ENCODE measurements at regions not wholly inside any gene's neighbourhood (a gene's known extent, or its start where the extent isn't known, plus 50 kb on each side); places are given as distances from the start of the nearest gene placed in this dataset.

DNA sequence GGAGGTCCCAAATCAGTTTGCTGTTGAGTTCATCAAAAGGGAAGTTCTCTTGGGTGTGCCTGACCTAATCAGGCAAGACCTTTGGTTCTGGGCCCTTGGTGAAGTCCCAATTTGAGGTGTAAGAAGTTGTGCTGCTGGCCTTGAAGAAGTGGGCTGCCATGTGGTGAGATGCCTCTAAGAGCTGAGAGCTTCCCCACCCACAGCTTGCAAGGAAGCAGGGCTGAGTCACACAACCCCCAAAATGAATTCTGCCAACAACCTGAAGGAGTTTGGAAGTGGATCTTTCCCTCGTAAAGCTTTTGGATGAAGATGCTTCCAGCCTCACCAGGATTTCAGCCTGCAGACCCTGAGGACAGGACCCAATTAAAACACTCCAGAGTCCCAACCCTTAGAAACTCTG lies 129.3 kb upstream of the NSMCE3 start:
- Histone ChIP-seq H3K79me2 (ENCODE audit: control insufficient read depth, insufficient read depth, low read length, poor library complexity) (no peaks in the 10 kb centered on the region), H2AFZ (ENCODE audit: insufficient read depth, low read length, poor library complexity) (no peak overlapping the region), H3K9me3 (ENCODE audit: insufficient read depth, low read depth, low read length) (no peaks in the 10 kb centered on the region), H2BK5ac (ENCODE audit: low read depth, low read length, poor library complexity) (no peak overlapping the region), H3K27me3 (ENCODE audit: insufficient read depth, low read length) (no peaks in the 10 kb centered on the region), H3K36me3 (ENCODE audit: control insufficient read depth in 1 of 2, insufficient read depth in 2 of 2, low read length in 2 of 2) (no peaks in the 10 kb centered on the region), H3K4me3 (ENCODE audit: low read depth, low read length) (no peak overlapping the region), H4K12ac (ENCODE audit: low read depth, low read length) (no peak overlapping the region), H3K9ac (ENCODE audit: low read length) (no peak overlapping the region), H4K8ac (ENCODE audit: low read depth, low read length) (no peak overlapping the region), H3K4me1 (ENCODE audit: control insufficient read depth in 1 of 2, insufficient read depth in 2 of 2, low read length in 2 of 2) (no peaks in the 10 kb centered on the region), H4K91ac (ENCODE audit: low read depth, low read length) (no peak overlapping the region), H3K23ac (ENCODE audit: low read length) (no peak overlapping the region), H3K27ac (ENCODE audit: low read depth, low read length) (no peak overlapping the region), H3K14ac (ENCODE audit: low read length) (no peak overlapping the region), H2BK12ac (ENCODE audit: low read length) (no peak overlapping the region), H2AK5ac (ENCODE audit: low read length) (no peak overlapping the region), H2BK120ac (ENCODE audit: insufficient read depth, low read length, poor library complexity) (no peak overlapping the region), H3K18ac (ENCODE audit: low read length) (no peak overlapping the region), H3K4ac (ENCODE audit: low read depth, low read length) (no peak overlapping the region), H3K79me1 (ENCODE audit: low read length) (no peaks in the 10 kb centered on the region), H3K4me2 (ENCODE audit: low read length) (no peak overlapping the region)
- WGBS (ENCODE audit: extremely low coverage, insufficient coverage, insufficient read length) = no CpG with 5 or more reads among the region's 1 CpG
- no peak for DNase-seq

DNA sequence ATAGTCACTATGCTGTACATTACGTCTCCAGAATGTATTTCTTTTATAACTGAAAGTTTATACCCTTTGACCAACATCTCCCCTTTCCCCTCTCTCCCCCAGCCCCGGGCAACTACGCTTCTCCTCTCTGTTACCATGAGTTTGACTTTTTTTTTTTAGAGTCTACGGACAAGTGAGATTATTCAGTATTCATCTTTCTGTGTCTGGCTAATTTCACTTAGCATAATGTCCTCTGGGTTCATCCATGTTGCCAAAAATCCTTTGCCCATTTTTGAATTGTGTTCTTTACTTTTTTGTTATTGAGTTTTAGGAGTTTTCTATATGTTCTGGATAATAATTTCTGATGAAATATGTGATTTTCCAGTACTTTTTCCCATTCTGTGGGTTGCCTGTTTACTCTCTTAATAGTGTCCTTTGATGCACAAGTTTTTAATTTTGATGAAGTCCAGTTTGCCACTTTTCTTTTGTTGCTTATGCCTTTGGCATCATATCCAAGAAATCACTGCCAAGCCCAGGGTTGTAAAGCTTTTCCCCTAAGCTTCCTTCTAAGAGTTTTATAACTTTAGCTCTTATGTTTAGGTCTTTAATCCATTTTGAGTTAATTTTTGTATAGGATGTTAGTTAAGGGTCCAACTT lies 126.7 kb upstream of the NSMCE3 start:
- no peak overlapping the region for H3K4ac ChIP-seq (ENCODE audit: low read depth, low read length)
- WGBS (ENCODE audit: extremely low coverage, insufficient coverage, insufficient read length) = no CpG with 5 or more reads among the region's 4 CpGs
- no peak overlapping the region for H3K23ac ChIP-seq (ENCODE audit: low read length)
- H2BK120ac ChIP-seq (ENCODE audit: insufficient read depth, low read length, poor library complexity) = no peak overlapping the region
- no peak overlapping the region for H4K91ac ChIP-seq (ENCODE audit: low read depth, low read length)
- no peaks in the 10 kb centered on the region for H3K4me1 ChIP-seq (ENCODE audit: control insufficient read depth in 1 of 2, insufficient read depth in 2 of 2, low read length in 2 of 2)
- H3K4me2 ChIP-seq (ENCODE audit: low read length) = no peak overlapping the region
- no peaks in the 10 kb centered on the region for H3K36me3 ChIP-seq (ENCODE audit: control insufficient read depth in 1 of 2, insufficient read depth in 2 of 2, low read length in 2 of 2)
- H3K27me3 ChIP-seq (ENCODE audit: insufficient read depth, low read length) = no peaks in the 10 kb centered on the region
- no peak overlapping the region for H3K18ac ChIP-seq (ENCODE audit: low read length)
- H2AK5ac ChIP-seq (ENCODE audit: low read length) = no peak overlapping the region
- H3K4me3 ChIP-seq (ENCODE audit: low read depth, low read length) = no peak overlapping the region
- H3K9ac ChIP-seq (ENCODE audit: low read length) = no peak overlapping the region
- H4K8ac ChIP-seq (ENCODE audit: low read depth, low read length) = no peak overlapping the region
- H2BK12ac ChIP-seq (ENCODE audit: low read length) = no peak overlapping the region
- H2BK5ac ChIP-seq (ENCODE audit: low read depth, low read length, poor library complexity) = no peak overlapping the region
- no peak overlapping the region for H4K12ac ChIP-seq (ENCODE audit: low read depth, low read length)
- DNase-seq = no peak
- H3K27ac ChIP-seq (ENCODE audit: low read depth, low read length) = no peak overlapping the region
- H3K9me3 ChIP-seq (ENCODE audit: insufficient read depth, low read depth, low read length) = peaks cover 2% of the 10 kb centered on the region
- no peaks in the 10 kb centered on the region for H3K79me2 ChIP-seq (ENCODE audit: control insufficient read depth, insufficient read depth, low read length, poor library complexity)
- no peaks in the 10 kb centered on the region for H3K79me1 ChIP-seq (ENCODE audit: low read length)
- no peak overlapping the region for H3K14ac ChIP-seq (ENCODE audit: low read length)
- H2AFZ ChIP-seq (ENCODE audit: insufficient read depth, low read length, poor library complexity) = no peak overlapping the region

GRCh38 chr15:29393443-29393842 lies 123.8 kb upstream of the NSMCE3 start:
- Histone ChIP-seq H3K4me3 (ENCODE audit: low read depth, low read length) (no peak overlapping the region), H3K4me1 (ENCODE audit: control insufficient read depth in 1 of 2, insufficient read depth in 2 of 2, low read length in 2 of 2) (no peaks in the 10 kb centered on the region), H3K9ac (ENCODE audit: low read length) (no peak overlapping the region), H4K8ac (ENCODE audit: low read depth, low read length) (no peak overlapping the region), H4K12ac (ENCODE audit: low read depth, low read length) (no peak overlapping the region), H3K79me1 (ENCODE audit: low read length) (no peaks in the 10 kb centered on the region), H2BK120ac (ENCODE audit: insufficient read depth, low read length, poor library complexity) (no peak overlapping the region), H2AFZ (ENCODE audit: insufficient read depth, low read length, poor library complexity) (no peak overlapping the region), H3K4ac (ENCODE audit: low read depth, low read length) (no peak overlapping the region), H2BK5ac (ENCODE audit: low read depth, low read length, poor library complexity) (no peak overlapping the region), H3K18ac (ENCODE audit: low read length) (no peak overlapping the region), H3K14ac (ENCODE audit: low read length) (no peak overlapping the region), H3K23ac (ENCODE audit: low read length) (no peak overlapping the region), H3K79me2 (ENCODE audit: control insufficient read depth, insufficient read depth, low read length, poor library complexity) (no peaks in the 10 kb centered on the region), H3K9me3 (ENCODE audit: insufficient read depth, low read depth, low read length) (peaks cover 2% of the 10 kb centered on the region), H2AK5ac (ENCODE audit: low read length) (no peak overlapping the region), H4K91ac (ENCODE audit: low read depth, low read length) (no peak overlapping the region), H3K27ac (ENCODE audit: low read depth, low read length) (no peak overlapping the region), H2BK12ac (ENCODE audit: low read length) (no peak overlapping the region), H3K27me3 (ENCODE audit: insufficient read depth, low read length) (no peaks in the 10 kb centered on the region), H3K36me3 (ENCODE audit: control insufficient read depth in 1 of 2, insufficient read depth in 2 of 2, low read length in 2 of 2) (no peaks in the 10 kb centered on the region), H3K4me2 (ENCODE audit: low read length) (no peak overlapping the region)
- no CpG with 5 or more reads among the region's 2 CpGs for WGBS (ENCODE audit: extremely low coverage, insufficient coverage, insufficient read length)
- DNase-seq = no peak

- Histone ChIP-seq H3K36me3 (ENCODE audit: control insufficient read depth in 1 of 2, insufficient read depth in 2 of 2, low read length in 2 of 2) (no peaks in the 10 kb centered on the region), H3K14ac (ENCODE audit: low read length) (no peak overlapping the region), H4K8ac (ENCODE audit: low read depth, low read length) (no peak overlapping the region), H3K79me1 (ENCODE audit: low read length) (no peaks in the 10 kb centered on the region), H3K9me3 (ENCODE audit: insufficient read depth, low read depth, low read length) (peaks cover 2% of the 10 kb centered on the region), H4K91ac (ENCODE audit: low read depth, low read length) (no peak overlapping the region), H3K4me3 (ENCODE audit: low read depth, low read length) (no peak overlapping the region), H3K18ac (ENCODE audit: low read length) (no peak overlapping the region), H2BK5ac (ENCODE audit: low read depth, low read length, poor library complexity) (no peak overlapping the region), H3K27ac (ENCODE audit: low read depth, low read length) (no peak overlapping the region), H4K12ac (ENCODE audit: low read depth, low read length) (no peak overlapping the region), H3K27me3 (ENCODE audit: insufficient read depth, low read length) (no peaks in the 10 kb centered on the region), H3K79me2 (ENCODE audit: control insufficient read depth, insufficient read depth, low read length, poor library complexity) (no peaks in the 10 kb centered on the region), H2BK120ac (ENCODE audit: insufficient read depth, low read length, poor library complexity) (no peak overlapping the region), H2BK12ac (ENCODE audit: low read length) (no peak overlapping the region), H3K9ac (ENCODE audit: low read length) (no peak overlapping the region), H3K4me2 (ENCODE audit: low read length) (no peak overlapping the region), H3K4ac (ENCODE audit: low read depth, low read length) (no peak overlapping the region), H2AK5ac (ENCODE audit: low read length) (no peak overlapping the region), H3K23ac (ENCODE audit: low read length) (no peak overlapping the region), H2AFZ (ENCODE audit: insufficient read depth, low read length, poor library complexity) (no peak overlapping the region), H3K4me1 (ENCODE audit: control insufficient read depth in 1 of 2, insufficient read depth in 2 of 2, low read length in 2 of 2) (no peaks in the 10 kb centered on the region)
- WGBS (ENCODE audit: extremely low coverage, insufficient coverage, insufficient read length) = no CpG with 5 or more reads among the region's 7 CpGs
- no peak for DNase-seq
These were observed 122.7 kb upstream of the NSMCE3 start for GRCh38 chr15:29392358-29392757.
